Mesothelial cell of epicardium (in vitro differentiated cells): ENCODE measurements at regions not wholly inside any gene's neighbourhood (a gene's known extent, or its start where the extent isn't known, plus 50 kb on each side); places are given as distances from the start of the nearest gene placed in this dataset.
"Not testable (repeated sequence)": the region's sequence is repeated elsewhere in the genome, so short reads cannot be mapped to it uniquely, and the experiment has no call there.

Source experiments
- DNase-seq, 2 experiments: peaks; one replicate each; pipeline ENCODE4 v3.0.0; 2021; ENCODE audit warnings: low spot score in 2 of 2; ENCODE audit not compliant: unreplicated experiment in 2 of 2
- H3K27ac Mint-ChIP-seq: 2 replicates; pipeline ENCODE4 v1.8.0; 2021; ENCODE audit warnings: mixed read lengths
- H3K27me3 Mint-ChIP-seq: 2 replicates; pipeline ENCODE4 v1.8.0; 2021; ENCODE audit warnings: low read depth, mixed read lengths
- H3K36me3 Mint-ChIP-seq: 2 replicates; pipeline ENCODE4 v1.8.0; 2021; ENCODE audit warnings: mixed read lengths
- H3K4me1 Mint-ChIP-seq: 2 replicates; pipeline ENCODE4 v1.8.0; 2021; ENCODE audit warnings: mixed read lengths
- H3K4me3 Mint-ChIP-seq: 2 replicates; pipeline ENCODE4 v1.8.0; 2021; ENCODE audit warnings: mild to moderate bottlenecking, moderate library complexity, mixed read lengths
- H3K9me3 Mint-ChIP-seq: 2 replicates; pipeline ENCODE4 v1.8.0; 2021; ENCODE audit warnings: mixed read lengths
- TF ChIP-seq, protein P1 (sequence below): fragments of 200-600 bp; sonication (generic); IDR thresholded peaks from one replicate; pipeline ENCODE4 v1.5.0; 2021; ENCODE audit warnings: antibody characterized with exemption; ENCODE audit not compliant: unreplicated experiment

DNA sequence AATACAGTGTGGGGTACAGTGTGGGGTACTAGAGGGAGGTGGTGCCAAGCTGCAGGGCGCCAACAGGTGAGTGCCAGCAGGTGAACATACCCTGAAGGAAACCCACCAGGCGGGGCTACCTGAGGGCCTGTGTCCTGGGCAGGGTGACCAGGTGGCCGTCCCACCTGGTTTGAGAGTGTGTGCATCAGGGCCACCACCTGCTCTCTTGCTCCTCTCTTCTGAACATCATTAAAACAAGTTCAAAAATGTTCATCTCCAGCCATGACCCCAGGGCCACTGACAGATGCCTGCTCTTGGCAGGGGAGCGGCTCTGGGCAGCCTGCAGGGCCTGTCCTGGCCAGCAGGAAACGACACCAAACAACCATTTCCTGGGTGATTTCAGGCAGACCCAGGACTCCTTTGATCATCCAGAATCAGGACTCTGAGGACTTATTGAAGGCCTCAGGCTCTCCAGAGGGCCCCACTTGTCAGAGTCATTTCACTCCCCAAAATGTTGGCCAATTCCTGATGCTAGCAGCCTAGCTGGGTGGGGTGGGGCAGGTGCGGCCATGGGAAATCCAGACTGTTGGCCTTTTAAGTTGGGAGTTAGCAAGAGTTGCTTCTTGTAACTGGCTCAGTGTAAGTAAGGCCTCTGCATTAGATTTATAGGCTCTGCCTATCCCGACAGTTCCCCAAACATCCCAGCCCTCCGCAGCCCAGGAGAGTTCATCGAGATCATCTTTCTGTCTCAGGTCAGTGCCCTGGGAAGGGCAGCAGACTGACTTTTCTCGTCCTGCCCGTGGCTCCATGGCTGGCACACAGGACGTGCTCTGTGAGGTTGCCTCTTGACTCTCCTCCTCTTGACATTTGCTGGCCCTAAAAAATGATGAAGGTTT lies 111.5 kb upstream of the ZNF236 start:
- no peaks in the 10 kb centered on the region for H3K36me3 Mint-ChIP-seq
- DNase-seq: no peak
- TF ChIP-seq, protein P1, sequence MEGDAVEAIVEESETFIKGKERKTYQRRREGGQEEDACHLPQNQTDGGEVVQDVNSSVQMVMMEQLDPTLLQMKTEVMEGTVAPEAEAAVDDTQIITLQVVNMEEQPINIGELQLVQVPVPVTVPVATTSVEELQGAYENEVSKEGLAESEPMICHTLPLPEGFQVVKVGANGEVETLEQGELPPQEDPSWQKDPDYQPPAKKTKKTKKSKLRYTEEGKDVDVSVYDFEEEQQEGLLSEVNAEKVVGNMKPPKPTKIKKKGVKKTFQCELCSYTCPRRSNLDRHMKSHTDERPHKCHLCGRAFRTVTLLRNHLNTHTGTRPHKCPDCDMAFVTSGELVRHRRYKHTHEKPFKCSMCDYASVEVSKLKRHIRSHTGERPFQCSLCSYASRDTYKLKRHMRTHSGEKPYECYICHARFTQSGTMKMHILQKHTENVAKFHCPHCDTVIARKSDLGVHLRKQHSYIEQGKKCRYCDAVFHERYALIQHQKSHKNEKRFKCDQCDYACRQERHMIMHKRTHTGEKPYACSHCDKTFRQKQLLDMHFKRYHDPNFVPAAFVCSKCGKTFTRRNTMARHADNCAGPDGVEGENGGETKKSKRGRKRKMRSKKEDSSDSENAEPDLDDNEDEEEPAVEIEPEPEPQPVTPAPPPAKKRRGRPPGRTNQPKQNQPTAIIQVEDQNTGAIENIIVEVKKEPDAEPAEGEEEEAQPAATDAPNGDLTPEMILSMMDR: no peak
- no peak overlapping the region for H3K4me3 Mint-ChIP-seq
- peaks cover 28% of the 10 kb centered on the region for H3K4me1 Mint-ChIP-seq
- no peak overlapping the region for H3K27ac Mint-ChIP-seq
- H3K27me3 Mint-ChIP-seq: no peaks in the 10 kb centered on the region
- no peaks in the 10 kb centered on the region for H3K9me3 Mint-ChIP-seq

DNA sequence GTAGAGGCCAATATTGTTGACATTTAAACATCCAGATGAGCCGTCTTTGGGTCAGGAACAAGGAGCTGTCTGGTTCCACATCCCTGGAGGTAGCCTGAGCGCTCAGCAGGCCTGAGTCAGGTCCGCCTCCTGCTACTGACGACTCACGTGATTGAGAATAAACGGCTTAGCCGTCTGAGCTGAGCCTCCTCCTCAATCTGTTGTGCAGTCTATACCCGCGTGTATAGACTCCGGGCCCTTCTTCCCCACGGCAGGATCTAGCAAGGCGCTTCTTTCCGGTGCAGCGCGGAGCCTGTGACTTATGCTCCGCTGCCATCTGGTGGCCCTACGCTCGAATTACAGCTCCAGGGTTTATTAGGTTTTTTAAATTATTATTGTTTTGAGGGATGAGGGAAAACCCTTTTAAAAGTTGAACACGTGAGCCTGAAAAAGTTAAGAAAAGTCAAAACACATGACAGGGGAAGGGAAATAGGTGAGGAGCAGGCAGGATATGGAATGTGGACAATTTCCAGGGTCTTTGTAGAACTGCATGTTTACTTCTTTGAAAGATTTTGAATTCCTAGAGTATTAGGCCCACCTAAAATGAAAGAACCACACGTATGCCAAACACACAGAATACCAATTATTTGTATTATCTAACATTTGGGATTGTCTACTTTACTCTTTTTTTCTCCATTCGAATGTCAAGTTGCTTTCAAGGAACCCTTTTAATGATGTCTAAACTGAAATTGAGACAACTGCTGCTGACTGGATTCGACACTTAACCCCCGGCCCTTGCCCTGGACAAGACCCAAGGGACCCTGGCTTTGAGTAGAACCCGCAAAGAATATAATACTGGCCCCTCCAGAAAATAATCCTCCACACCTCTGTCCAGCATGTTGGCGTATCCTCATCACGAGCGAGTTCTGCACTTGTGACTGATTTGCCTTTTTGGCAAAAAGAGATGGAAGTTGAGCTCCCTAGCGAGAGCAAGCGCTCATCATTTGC lies 112.4 kb upstream of the ZNF236 start:
- TF ChIP-seq, protein P1: peak; percentile 89
- H3K27ac Mint-ChIP-seq: peak overlapping the region; percentile 36
- H3K4me1 Mint-ChIP-seq: peaks cover 19% of the 10 kb centered on the region

DNA sequence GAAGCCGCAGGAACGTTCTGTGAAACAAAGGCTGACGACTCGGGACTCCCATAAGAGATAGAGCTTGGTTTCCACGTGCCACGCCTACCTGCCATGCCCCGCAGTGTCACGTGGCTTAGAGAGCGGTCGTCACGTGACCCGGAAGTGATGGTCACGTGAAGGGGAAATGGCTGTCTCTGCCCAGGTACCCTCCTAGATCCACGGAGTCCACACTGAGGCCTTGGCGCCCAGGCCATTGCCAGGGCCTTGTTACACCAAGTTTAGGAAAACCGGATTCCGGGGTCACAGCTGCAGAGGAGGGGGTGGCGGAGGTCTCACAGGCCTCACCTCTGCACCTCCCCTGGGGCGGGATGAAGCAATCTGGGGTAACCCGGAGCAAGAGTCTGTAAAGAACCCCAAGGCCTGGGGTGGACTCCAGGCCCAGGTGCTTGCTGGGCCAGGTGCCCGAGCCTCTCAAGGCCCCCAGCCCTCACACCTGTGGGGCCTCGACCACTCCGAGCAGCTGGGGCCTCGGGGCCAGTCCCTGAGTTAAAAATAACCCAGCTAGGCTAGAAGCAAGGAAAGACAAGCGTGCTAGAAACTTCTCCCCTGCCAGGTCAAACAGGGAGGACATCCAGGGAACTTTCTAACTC lies 113.5 kb upstream of the ZNF236 start:
- H3K27ac Mint-ChIP-seq: no peak overlapping the region
- no peaks in the 10 kb centered on the region for H3K9me3 Mint-ChIP-seq
- no peaks in the 10 kb centered on the region for H3K27me3 Mint-ChIP-seq
- no peak overlapping the region for H3K4me3 Mint-ChIP-seq
- peaks cover 19% of the 10 kb centered on the region for H3K4me1 Mint-ChIP-seq
- no peaks in the 10 kb centered on the region for H3K36me3 Mint-ChIP-seq
- DNase-seq: no peak
- TF ChIP-seq, protein P1: no peak

More for the DNA sequence above, 112.4 kb upstream of the ZNF236 start:
- Mint-ChIP-seq H3K27me3 (no peaks in the 10 kb centered on the region), H3K4me3 (peak overlapping the region; percentile 6), H3K36me3 (no peaks in the 10 kb centered on the region), H3K9me3 (no peaks in the 10 kb centered on the region)
- DNase-seq: peak; percentile 51 to 73

DNA sequence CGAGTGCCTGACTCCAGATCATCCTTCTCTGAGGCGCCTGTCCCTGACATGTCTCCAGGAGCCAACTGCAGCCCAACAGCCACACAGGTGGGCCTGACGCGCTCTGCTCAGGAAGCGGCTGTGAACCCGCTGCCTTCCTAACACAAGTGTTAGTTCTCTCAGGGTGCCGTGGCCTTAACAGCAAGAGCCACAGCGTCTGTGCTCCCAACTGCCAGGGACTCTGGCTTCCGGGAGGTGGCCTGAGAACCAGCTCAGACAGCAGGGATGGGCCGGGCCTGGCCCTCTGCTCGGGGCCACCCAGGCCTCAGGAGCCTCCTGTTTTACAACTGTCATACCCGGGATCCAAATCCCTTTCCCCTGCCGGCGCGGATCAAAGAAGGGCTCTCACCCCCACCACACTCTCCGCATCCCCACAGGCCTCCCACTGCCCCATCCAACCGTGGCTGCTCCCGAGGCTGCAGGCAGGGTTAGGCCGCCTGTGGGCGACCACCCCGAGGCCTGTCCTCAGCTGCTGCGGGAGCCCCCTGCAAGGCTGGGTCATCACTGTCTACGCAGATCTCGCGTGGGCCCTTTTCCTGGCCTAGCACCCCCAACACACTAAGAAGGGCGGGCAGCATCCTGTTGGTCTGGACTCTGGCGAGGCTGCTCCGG lies 114.2 kb upstream of the ZNF236 start:
- Mint-ChIP-seq H3K27ac (peak overlapping the region; percentile 94), H3K36me3 (no peaks in the 10 kb centered on the region), H3K27me3 (peaks cover under 1% of the 10 kb centered on the region), H3K9me3 (no peaks in the 10 kb centered on the region), H3K4me3 (no peak overlapping the region), H3K4me1 (peaks cover 19% of the 10 kb centered on the region)
- DNase-seq: no peak
- TF ChIP-seq, protein P1: no peak

DNA sequence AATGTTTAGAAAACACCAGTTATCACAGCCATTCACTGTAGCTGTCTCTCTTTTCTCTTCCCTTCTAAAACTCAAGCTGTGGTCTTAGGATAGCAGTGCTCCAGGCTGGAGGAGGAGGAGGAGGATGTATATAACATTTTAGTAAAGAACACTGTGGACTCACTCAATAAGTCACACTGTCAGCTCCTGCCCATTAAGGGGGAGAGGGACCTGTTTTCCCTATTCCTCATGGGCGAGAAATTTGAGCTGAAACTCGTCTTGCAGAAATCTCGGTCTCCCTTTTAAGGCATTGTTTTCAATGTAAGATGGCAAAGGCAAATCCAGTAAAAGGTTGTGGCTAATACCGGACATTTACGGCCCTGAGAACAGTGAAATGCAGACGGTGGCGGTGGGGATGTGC lies 114.8 kb upstream of the ZNF236 start:
- H3K4me3 Mint-ChIP-seq: peak overlapping the region; percentile 41
- H3K27ac Mint-ChIP-seq: peak overlapping the region; percentile 94
- no peaks in the 10 kb centered on the region for H3K36me3 Mint-ChIP-seq
- peaks cover 6% of the 10 kb centered on the region for H3K27me3 Mint-ChIP-seq
- no peaks in the 10 kb centered on the region for H3K9me3 Mint-ChIP-seq
- DNase-seq: no peak
- TF ChIP-seq, protein P1: no peak
- peaks cover 19% of the 10 kb centered on the region for H3K4me1 Mint-ChIP-seq

DNA sequence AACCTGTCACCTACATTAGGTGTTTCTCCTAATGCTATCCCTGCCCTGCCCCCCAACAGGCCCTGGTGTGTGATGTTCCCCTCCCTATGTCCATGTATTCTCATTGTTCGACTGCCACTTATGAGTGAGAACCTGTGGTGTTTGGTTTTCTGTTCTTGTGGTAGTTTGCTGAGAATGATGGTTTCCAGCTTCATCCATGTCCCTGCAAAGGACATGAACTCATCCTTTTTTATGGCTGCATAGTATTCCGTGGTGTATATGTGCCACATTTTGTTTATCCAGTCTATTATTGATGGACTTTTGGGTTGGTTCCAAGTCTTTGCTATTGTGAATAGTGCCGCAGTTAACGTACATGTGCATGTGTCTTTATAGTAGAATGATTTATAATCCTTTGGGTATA lies 117.8 kb upstream of the ZNF236 start:
- H3K36me3 Mint-ChIP-seq, H3K27me3 Mint-ChIP-seq, H3K4me3 Mint-ChIP-seq, DNase-seq, H3K27ac Mint-ChIP-seq, H3K9me3 Mint-ChIP-seq: not testable (repeated sequence)
- peaks cover 23% of the 10 kb centered on the region for H3K4me1 Mint-ChIP-seq
